Loucy (cell line): ENCODE measurements at regions not wholly inside any gene's neighbourhood (a gene's known extent, or its start where the extent isn't known, plus 50 kb on each side); places are given as distances from the start of the nearest gene placed in this dataset.

Experiments
- H2AFZ ChIP-seq: fragments of 200-600 bp; sonication (generic); 2 replicates; pipeline ENCODE4 v1.6.0; 2016; ENCODE audit warnings: antibody characterized with exemption, mild to moderate bottlenecking, low read length, moderate library complexity
- H3F3A ChIP-seq: fragments of 200-600 bp; 2 replicates; pipeline ENCODE4 v1.6.0; 2016; ENCODE audit warnings: antibody characterized with exemption, low read depth, mild to moderate bottlenecking
- H3K27me3 ChIP-seq: fragments of 200-600 bp; sonication (generic); 2 replicates; pipeline ENCODE4 v1.6.1; 2014; ENCODE audit warnings: low read length, mild to moderate bottlenecking; ENCODE audit not compliant: insufficient read depth, poor library complexity, severe bottlenecking
- H3K36me3 ChIP-seq: fragments of 200-600 bp; sonication (generic); 2 replicates; pipeline ENCODE4 v1.6.1; 2016; ENCODE audit warnings: low read length; ENCODE audit not compliant: insufficient read depth
- H3K4me1 ChIP-seq: fragments of 200-600 bp; sonication (generic); 2 replicates; pipeline ENCODE4 v1.5.1; 2014; ENCODE audit warnings: low read length, mild to moderate bottlenecking; ENCODE audit not compliant: insufficient read depth, poor library complexity, severe bottlenecking
- H3K4me2 ChIP-seq: fragments of 200-600 bp; sonication (generic); 2 replicates; pipeline ENCODE4 v1.6.0; 2014; ENCODE audit warnings: antibody characterized with exemption, low read length, low read depth, mild to moderate bottlenecking; ENCODE audit not compliant: poor library complexity, severe bottlenecking
- H3K4me3 ChIP-seq: fragments of 200-600 bp; sonication (generic); 2 replicates; pipeline ENCODE4 v1.5.1; 2014; ENCODE audit warnings: low read length, mild to moderate bottlenecking, mixed read lengths; ENCODE audit not compliant: poor library complexity, severe bottlenecking
- H3K79me2 ChIP-seq: fragments of 200-600 bp; sonication (generic); 2 replicates; pipeline ENCODE4 v1.6.1; 2014; ENCODE audit warnings: low read length; ENCODE audit not compliant: insufficient read depth
- H3K9ac ChIP-seq: fragments of 200-600 bp; sonication (generic); 2 replicates; pipeline ENCODE4 v1.6.0; 2014; ENCODE audit warnings: mild to moderate bottlenecking, low read depth, low read length, moderate library complexity; ENCODE audit not compliant: poor library complexity, severe bottlenecking
- H3K9me2 ChIP-seq: fragments of 200-600 bp; sonication (generic); replicated peaks from 2 replicates; pipeline ENCODE4 v1.6.1; 2016; ENCODE audit warnings: low read depth, low read length, mixed read lengths
- H3K9me3 ChIP-seq: fragments of 200-600 bp; sonication (generic); 2 replicates; pipeline ENCODE4 v1.6.1; 2014; ENCODE audit warnings: mild to moderate bottlenecking, antibody characterized with exemption, low read length, low read depth; ENCODE audit not compliant: insufficient read depth
- H4K20me1 ChIP-seq: fragments of 200-600 bp; sonication (generic); 2 replicates; pipeline ENCODE4 v1.6.0; 2014; ENCODE audit warnings: antibody characterized with exemption, low read length, mild to moderate bottlenecking; ENCODE audit not compliant: insufficient read depth, poor library complexity, severe bottlenecking
- CTCF ChIP-seq: fragments of 200-600 bp; sonication (generic); conservative IDR thresholded peaks from 2 replicates; pipeline ENCODE4 v1.5.1; 2014; ENCODE audit warnings: mild to moderate bottlenecking, antibody characterized with exemption, low read length
- EZH2phosphoT487 ChIP-seq: fragments of 200-600 bp; IDR thresholded peaks from 2 replicates; pipeline ENCODE4 v1.6.1; 2018; ENCODE audit warnings: antibody characterized with exemption, mild to moderate bottlenecking, moderate library complexity, borderline replicate concordance

- H3K9me2 ChIP-seq: no peaks in the 10 kb centered on the region
- H4K20me1 ChIP-seq: no peaks in the 10 kb centered on the region
- no peaks in the 10 kb centered on the region for H3K4me1 ChIP-seq
- H3K27me3 ChIP-seq: no peaks in the 10 kb centered on the region
- H3K4me3 ChIP-seq: no peak overlapping the region
- no peak overlapping the region for H2AFZ ChIP-seq
- H3K4me2 ChIP-seq: no peak overlapping the region
- TF ChIP-seq EZH2phosphoT487: no peak
- no peak for TF ChIP-seq CTCF
- no peak overlapping the region for H3K9ac ChIP-seq
- H3K9me3 ChIP-seq: no peaks in the 10 kb centered on the region
- no peaks in the 10 kb centered on the region for H3K36me3 ChIP-seq
- no peaks in the 10 kb centered on the region for H3K79me2 ChIP-seq
- H3F3A ChIP-seq: no peaks in the 10 kb centered on the region
Measured at GRCh38 chr9:100865648-100866047, 162.9 kb upstream of the PLPPR1 start.

- no peaks in the 10 kb centered on the region for H3K9me2 ChIP-seq
- H3K4me3 ChIP-seq: no peak overlapping the region
- no peaks in the 10 kb centered on the region for H3K79me2 ChIP-seq
- no peaks in the 10 kb centered on the region for H3K9me3 ChIP-seq
- no peaks in the 10 kb centered on the region for H3K36me3 ChIP-seq
- H4K20me1 ChIP-seq: no peaks in the 10 kb centered on the region
- no peaks in the 10 kb centered on the region for H3F3A ChIP-seq
- no peak overlapping the region for H3K9ac ChIP-seq
- no peaks in the 10 kb centered on the region for H3K4me1 ChIP-seq
- no peak overlapping the region for H2AFZ ChIP-seq
- no peak overlapping the region for H3K4me2 ChIP-seq
- H3K27me3 ChIP-seq: no peaks in the 10 kb centered on the region
- TF ChIP-seq CTCF: no peak
- no peak for TF ChIP-seq EZH2phosphoT487
Measured at GRCh38 chr9:100869326-100869725, 159.2 kb upstream of the PLPPR1 start.

DNA sequence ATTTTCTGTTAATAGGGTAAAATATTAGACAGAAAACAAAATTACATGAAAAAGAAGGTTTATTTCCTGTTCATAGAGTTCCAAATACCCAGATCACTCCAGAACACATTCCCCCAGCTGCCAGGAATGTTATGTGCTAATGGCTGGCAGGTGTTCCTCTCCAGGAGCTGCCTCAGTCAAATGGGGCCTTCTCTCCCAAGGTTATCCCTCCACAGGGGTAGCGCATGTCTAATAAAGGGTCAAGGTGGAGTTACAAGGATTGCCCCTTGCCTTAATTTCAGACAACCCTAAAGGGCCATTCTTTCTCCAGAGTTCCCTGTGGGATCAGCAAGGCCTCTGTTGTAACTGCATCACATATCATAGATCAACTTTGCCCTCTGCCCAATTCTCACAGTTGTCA is 148.6 kb upstream of the PLPPR1 start:
- H3K36me3 ChIP-seq: no peaks in the 10 kb centered on the region
- H3K9me2 ChIP-seq: no peaks in the 10 kb centered on the region
- H3F3A ChIP-seq: no peaks in the 10 kb centered on the region
- no peaks in the 10 kb centered on the region for H3K79me2 ChIP-seq
- H4K20me1 ChIP-seq: no peaks in the 10 kb centered on the region
- no peaks in the 10 kb centered on the region for H3K27me3 ChIP-seq
- H3K4me1 ChIP-seq: no peaks in the 10 kb centered on the region
- no peak for TF ChIP-seq CTCF
- TF ChIP-seq EZH2phosphoT487: no peak
- H3K4me2 ChIP-seq: no peak overlapping the region
- H3K9me3 ChIP-seq: no peaks in the 10 kb centered on the region
- H3K4me3 ChIP-seq: no peak overlapping the region
- no peak overlapping the region for H3K9ac ChIP-seq
- no peak overlapping the region for H2AFZ ChIP-seq
